GM21528 (cell line): ENCODE measurements at regions not wholly inside any gene's neighbourhood (a gene's known extent, or its start where the extent isn't known, plus 50 kb on each side); places are given as distances from the start of the nearest gene placed in this dataset.
"Not testable (repeated sequence)": the region's sequence is repeated elsewhere in the genome, so short reads cannot be mapped to it uniquely, and the experiment has no call there.

ENCODE experiments used
- ATAC-seq: cut with Tn5 transposase; IDR thresholded peaks from one replicate; pipeline ENCODE4 v1.9.1; 2021; ENCODE audit warnings: mild to moderate bottlenecking, moderate library complexity; ENCODE audit not compliant: unreplicated experiment, low FRiP score

GRCh38 chrX:117511379-117511778 is 605.2 kb downstream of the KLHL13 start:
- no peak for ATAC-seq

GRCh38 chrX:117510453-117510852 is 606.2 kb downstream of the KLHL13 start:
- no peak for ATAC-seq

- ATAC-seq: no peak
Observed at GRCh38 chrX:117508021-117508420, 608.6 kb downstream of the KLHL13 start.

- ATAC-seq: no peak
Observed at GRCh38 chrX:117487421-117487820, 629.2 kb downstream of the KLHL13 start.

- ATAC-seq: no peak
Observed at GRCh38 chrX:117483950-117484349, 632.7 kb downstream of the KLHL13 start.

GRCh38 chrX:117458243-117458968 is 658.2 kb downstream of the KLHL13 start:
- no peak for ATAC-seq

- no peak for ATAC-seq
Observed at GRCh38 chrX:117455787-117456186, 660.8 kb downstream of the KLHL13 start.

GRCh38 chrX:117429501-117429900 is 687.1 kb downstream of the KLHL13 start:
- no peak for ATAC-seq

GRCh38 chrX:117407449-117408150 is 709.0 kb downstream of the KLHL13 start:
- ATAC-seq: no peak

GRCh38 chrX:117400839-117401238 is 715.8 kb downstream of the KLHL13 start:
- no peak for ATAC-seq

- no peak for ATAC-seq
Observed at GRCh38 chrX:117400005-117400404, 716.6 kb downstream of the KLHL13 start.

GRCh38 chrX:117397844-117398243 is 718.8 kb downstream of the KLHL13 start:
- ATAC-seq: no peak

- ATAC-seq: not testable (repeated sequence)
Observed at GRCh38 chrX:117394506-117395070, 722.0 kb downstream of the KLHL13 start.

GRCh38 chrX:117392360-117392759 is 724.2 kb downstream of the KLHL13 start:
- not testable (repeated sequence) for ATAC-seq

GRCh38 chrX:117376460-117376859 is 740.1 kb downstream of the KLHL13 start:
- no peak for ATAC-seq

- no peak for ATAC-seq
Observed at GRCh38 chrX:117335209-117335608, 781.4 kb downstream of the KLHL13 start.

- no peak for ATAC-seq
Observed at GRCh38 chrX:117327373-117327772, 789.2 kb downstream of the KLHL13 start.

GRCh38 chrX:117325706-117326105 is 790.9 kb downstream of the KLHL13 start:
- ATAC-seq: no peak

GRCh38 chrX:117305168-117305766 is 811.3 kb downstream of the KLHL13 start:
- no peak for ATAC-seq

- ATAC-seq: no peak
Observed at GRCh38 chrX:117301086-117301485, 815.5 kb downstream of the KLHL13 start.

GRCh38 chrX:117291760-117292159 is 824.9 kb downstream of the KLHL13 start:
- no peak for ATAC-seq
